ENCODE measurements at regions not wholly inside any gene's neighbourhood (a gene's known extent, or its start where the extent isn't known, plus 50 kb on each side); places are given as distances from the start of the nearest gene placed in this dataset.

- Histone ChIP-seq H3K4me3 (ENCODE audit: low read length, poor library complexity, severe bottlenecking) (no peak overlapping the region), H2AFZ (ENCODE audit: low read length) (no peak overlapping the region)
These were observed 103.0 kb downstream of the SPATA31D1 start for GRCh38 chr9:82091610-82092009.

GRCh38 chr9:82101475-82101874, 112.9 kb downstream of the SPATA31D1 start:
- no peaks in the 10 kb centered on the region for H3K36me3 ChIP-seq (ENCODE audit: insufficient read depth, low read length)
- TF ChIP-seq EZH2phosphoT487 (IDR thresholded peaks at IDR 0.05; ENCODE audit: borderline replicate concordance) (no peak), CTCF (conservative IDR thresholded peaks at IDR 0.05; ENCODE audit: low read length) (peak; percentile 52)
- H3F3A ChIP-seq (ENCODE audit: low read depth), result no peaks in the 10 kb centered on the region
- no peak overlapping the region for H2AFZ ChIP-seq (ENCODE audit: low read length)
- no peaks in the 10 kb centered on the region for H3K79me2 ChIP-seq (ENCODE audit: insufficient read depth, low read length)
- H3K4me2 ChIP-seq (ENCODE audit: low read depth, low read length, poor library complexity, severe bottlenecking), result no peak overlapping the region
- H3K4me1 ChIP-seq (ENCODE audit: insufficient read depth, low read length, poor library complexity, severe bottlenecking), result no peaks in the 10 kb centered on the region
- H4K20me1 ChIP-seq (ENCODE audit: insufficient read depth, low read length, poor library complexity, severe bottlenecking), result no peaks in the 10 kb centered on the region
- H3K9ac ChIP-seq (ENCODE audit: low read depth, low read length, poor library complexity, severe bottlenecking), result no peak overlapping the region
- H3K9me2 ChIP-seq (replicated peaks; ENCODE audit: low read depth, low read length), result no peaks in the 10 kb centered on the region
- H3K9me3 ChIP-seq (ENCODE audit: insufficient read depth, low read depth, low read length), result peaks cover 10% of the 10 kb centered on the region; the same call in 1 of the 2 replicates
- H3K4me3 ChIP-seq (ENCODE audit: low read length, poor library complexity, severe bottlenecking), result no peak overlapping the region
- no peaks in the 10 kb centered on the region for H3K27me3 ChIP-seq (ENCODE audit: insufficient read depth, low read length, poor library complexity, severe bottlenecking)

More at GRCh38 chr9:82091610-82092009, 103.0 kb downstream of the SPATA31D1 start:
- H4K20me1 ChIP-seq (ENCODE audit: insufficient read depth, low read length, poor library complexity, severe bottlenecking), result no peaks in the 10 kb centered on the region
- H3K27me3 ChIP-seq (ENCODE audit: insufficient read depth, low read length, poor library complexity, severe bottlenecking), result no peaks in the 10 kb centered on the region
- H3K9me3 ChIP-seq (ENCODE audit: insufficient read depth, low read depth, low read length), result no peaks in the 10 kb centered on the region
- no peak overlapping the region for H3K4me2 ChIP-seq (ENCODE audit: low read depth, low read length, poor library complexity, severe bottlenecking)
- no peaks in the 10 kb centered on the region for H3K36me3 ChIP-seq (ENCODE audit: insufficient read depth, low read length)
- H3K9ac ChIP-seq (ENCODE audit: low read depth, low read length, poor library complexity, severe bottlenecking), result no peak overlapping the region
- H3K4me1 ChIP-seq (ENCODE audit: insufficient read depth, low read length, poor library complexity, severe bottlenecking), result no peaks in the 10 kb centered on the region
- H3F3A ChIP-seq (ENCODE audit: low read depth), result no peaks in the 10 kb centered on the region
- no peak for TF ChIP-seq CTCF (conservative IDR thresholded peaks at IDR 0.05; ENCODE audit: low read length)
- TF ChIP-seq EZH2phosphoT487 (IDR thresholded peaks at IDR 0.05; ENCODE audit: borderline replicate concordance), result no peak
- no peaks in the 10 kb centered on the region for H3K79me2 ChIP-seq (ENCODE audit: insufficient read depth, low read length)
- H3K9me2 ChIP-seq (replicated peaks; ENCODE audit: low read depth, low read length), result no peaks in the 10 kb centered on the region

- H3K9me3 ChIP-seq (ENCODE audit: insufficient read depth, low read depth, low read length), result peaks cover 7% of the 10 kb centered on the region; the same call in 1 of the 2 replicates
- no peaks in the 10 kb centered on the region for H3K36me3 ChIP-seq (ENCODE audit: insufficient read depth, low read length)
- TF ChIP-seq EZH2phosphoT487 (IDR thresholded peaks at IDR 0.05; ENCODE audit: borderline replicate concordance) (no peak), CTCF (conservative IDR thresholded peaks at IDR 0.05; ENCODE audit: low read length) (no peak)
- no peaks in the 10 kb centered on the region for H3F3A ChIP-seq (ENCODE audit: low read depth)
- H3K79me2 ChIP-seq (ENCODE audit: insufficient read depth, low read length), result no peaks in the 10 kb centered on the region
- H2AFZ ChIP-seq (ENCODE audit: low read length), result no peak overlapping the region
- no peaks in the 10 kb centered on the region for H3K4me1 ChIP-seq (ENCODE audit: insufficient read depth, low read length, poor library complexity, severe bottlenecking)
- no peak overlapping the region for H3K4me2 ChIP-seq (ENCODE audit: low read depth, low read length, poor library complexity, severe bottlenecking)
- no peak overlapping the region for H3K4me3 ChIP-seq (ENCODE audit: low read length, poor library complexity, severe bottlenecking)
- no peaks in the 10 kb centered on the region for H3K27me3 ChIP-seq (ENCODE audit: insufficient read depth, low read length, poor library complexity, severe bottlenecking)
- H3K9me2 ChIP-seq (replicated peaks; ENCODE audit: low read depth, low read length), result no peaks in the 10 kb centered on the region
- H3K9ac ChIP-seq (ENCODE audit: low read depth, low read length, poor library complexity, severe bottlenecking), result no peak overlapping the region
- no peaks in the 10 kb centered on the region for H4K20me1 ChIP-seq (ENCODE audit: insufficient read depth, low read length, poor library complexity, severe bottlenecking)
These were observed 115.7 kb downstream of the SPATA31D1 start for GRCh38 chr9:82104252-82104651.

All from Loucy (cell line).